NCI-H2107 treated with DMSO at 0.1 percent for 48 hours (cell line): ENCODE measurements at regions not wholly inside any gene's neighbourhood (a gene's known extent, or its start where the extent isn't known, plus 50 kb on each side); places are given as distances from the start of the nearest gene placed in this dataset.

Experiments
- DNase-seq: peaks from one replicate; lab custom pipeline; 2025; ENCODE audit not compliant: unreplicated experiment; lab: John Stamatoyannopoulos, UW

DNA sequence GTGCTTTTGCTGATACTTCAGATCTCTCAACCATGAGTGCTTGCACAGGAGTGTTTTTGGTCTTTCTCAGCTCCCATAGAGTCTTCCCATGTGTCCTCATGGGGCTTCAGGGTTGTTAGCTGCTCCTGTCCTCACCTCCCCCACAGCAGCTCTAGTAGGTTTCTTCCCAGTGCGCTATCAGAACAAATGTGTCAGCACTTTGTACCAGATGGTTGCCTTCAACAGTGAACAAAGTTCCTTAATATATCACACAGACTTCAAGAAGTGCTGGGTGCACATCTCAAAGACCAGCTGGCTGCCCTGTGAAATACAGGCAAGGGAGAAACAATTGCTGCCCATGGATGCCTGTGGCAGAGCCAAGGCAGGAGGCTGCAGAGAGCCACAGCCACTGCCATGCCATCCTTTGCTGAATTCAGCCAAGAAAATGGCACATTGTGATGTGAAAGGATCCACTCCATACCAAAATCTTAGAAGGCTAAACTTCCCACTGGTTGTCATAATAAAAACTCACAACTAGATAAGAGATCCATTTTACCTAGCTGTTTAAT, 471.3 kb downstream of the C6orf118 start:
- DNase-seq, result no peak

DNA sequence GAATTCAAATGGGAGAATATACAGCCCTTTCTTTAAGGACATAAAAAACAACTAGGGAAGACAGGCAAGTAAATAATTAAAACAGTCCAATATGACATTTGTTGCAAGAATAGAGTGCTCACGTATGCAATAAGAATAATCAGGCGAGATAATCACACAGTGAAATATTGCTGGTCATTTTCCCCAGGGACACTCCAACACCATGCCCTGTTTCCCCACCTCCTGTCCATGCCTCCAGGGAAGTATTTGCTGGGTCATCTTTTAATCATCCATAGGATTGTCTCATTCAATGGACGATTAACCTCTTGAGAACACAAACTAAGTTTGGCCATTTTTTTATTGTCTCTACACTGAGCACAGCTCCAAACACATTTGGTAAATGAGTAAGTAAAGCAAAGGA, 472.9 kb downstream of the C6orf118 start:
- DNase-seq, result no peak

DNA sequence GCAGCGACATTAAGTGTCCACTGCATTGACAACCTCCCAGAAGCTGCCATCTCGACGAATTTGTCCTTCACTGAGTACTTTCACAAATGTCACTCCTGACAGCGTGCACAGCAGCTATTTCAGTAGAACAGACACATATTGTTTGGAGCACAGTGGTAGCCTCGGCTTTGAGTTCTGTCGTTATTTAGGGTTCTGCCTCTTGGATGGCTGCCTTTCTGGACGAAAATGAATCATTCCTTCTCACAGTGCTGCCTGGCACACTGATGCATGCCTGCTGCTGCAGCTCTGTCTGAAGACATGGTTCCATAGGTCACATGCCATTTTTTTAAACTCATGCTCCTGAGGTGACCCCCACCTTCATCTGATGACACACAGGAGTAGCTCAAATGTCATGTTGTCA, 477.0 kb downstream of the C6orf118 start:
- DNase-seq, result no peak

DNA sequence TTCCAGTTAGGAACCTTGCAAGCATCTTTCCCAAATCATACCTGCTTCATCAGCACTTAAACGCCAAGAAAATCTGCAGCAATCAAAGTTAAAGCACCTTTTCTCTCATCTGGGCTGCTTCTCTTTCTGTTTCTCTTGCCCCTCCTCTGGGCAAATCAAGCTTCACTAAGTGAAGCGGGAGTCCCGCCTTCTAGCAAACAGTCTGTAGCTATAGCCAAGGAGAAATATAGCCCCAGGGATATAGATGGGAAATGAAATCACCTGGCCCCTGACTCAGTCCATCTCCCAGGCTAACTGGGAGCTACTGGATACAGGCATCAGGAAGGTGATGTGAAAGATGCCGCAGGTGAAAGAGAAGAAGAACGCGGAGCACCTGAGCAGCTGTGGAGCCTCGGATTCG, 481.9 kb downstream of the C6orf118 start:
- peak; percentile 41 for DNase-seq

DNA sequence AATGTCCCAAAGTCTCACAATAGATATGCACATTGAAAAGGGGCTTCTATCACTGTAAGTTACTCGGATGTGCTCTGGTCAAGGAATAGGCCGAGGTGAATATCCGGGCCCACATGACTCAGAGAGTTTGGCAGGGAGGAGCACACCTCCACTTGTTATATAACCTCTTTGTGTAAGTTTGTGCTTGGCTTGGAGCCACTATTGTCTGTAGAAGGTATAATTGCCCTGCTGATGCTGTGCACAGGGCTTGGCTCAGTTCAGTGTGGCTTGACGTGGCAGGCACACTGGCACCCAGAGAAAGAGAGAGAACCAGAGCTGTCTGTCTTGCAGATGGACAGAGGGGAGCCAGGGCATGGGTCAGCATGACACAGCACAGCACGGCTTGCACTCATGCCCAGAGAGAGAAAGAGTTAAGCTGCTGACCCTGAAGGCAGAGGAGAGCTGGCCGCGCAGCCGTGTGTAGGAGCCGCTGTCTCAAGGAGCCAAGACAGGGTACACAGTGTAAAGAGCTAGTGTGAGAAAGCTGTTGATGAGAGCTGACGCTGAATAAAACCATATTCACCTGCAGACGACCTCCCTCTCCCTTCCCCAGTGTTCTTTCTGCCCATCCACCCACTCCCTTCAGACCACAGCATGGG, 482.5 kb downstream of the C6orf118 start:
- DNase-seq, result peak; percentile 14

DNA sequence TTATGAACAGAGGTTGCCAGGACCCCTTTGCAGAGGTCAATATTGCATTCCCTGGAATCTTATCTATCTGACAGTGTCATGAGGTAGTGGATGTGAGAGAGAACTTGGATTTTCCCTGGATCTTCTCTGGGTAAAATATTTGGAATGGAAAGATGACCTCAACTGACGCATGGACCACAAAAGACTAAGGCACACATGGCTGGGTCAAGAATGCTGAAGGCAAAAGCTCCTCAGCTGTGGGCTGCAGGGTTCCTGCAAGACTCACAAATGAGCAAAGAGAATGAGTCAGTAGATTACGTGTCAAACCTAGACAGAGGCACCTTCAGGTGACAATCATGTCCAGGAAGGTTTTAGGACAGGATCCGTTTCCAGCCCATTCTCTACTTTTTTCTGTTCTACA, 484.0 kb downstream of the C6orf118 start:
- DNase-seq, result no peak

DNA sequence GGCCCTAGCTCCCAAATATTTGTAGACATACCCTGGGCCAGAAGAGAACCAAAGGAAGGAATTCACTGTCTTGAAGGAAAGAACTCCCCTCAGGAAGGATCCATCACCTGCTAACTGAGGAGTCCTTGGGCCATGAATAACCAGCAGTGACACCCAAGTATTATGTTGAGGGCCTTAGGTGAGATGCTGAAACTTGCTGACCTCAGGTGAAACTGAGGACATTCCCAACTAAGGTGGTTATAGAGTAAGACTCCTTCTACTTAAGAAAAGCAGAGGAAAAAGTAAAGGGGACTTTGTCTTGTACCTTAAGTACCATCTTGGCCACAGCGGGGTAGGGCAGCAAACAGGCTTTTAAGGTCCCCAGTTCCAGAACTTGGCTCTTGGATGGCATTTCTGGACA, 491.7 kb downstream of the C6orf118 start:
- DNase-seq, result no peak

DNA sequence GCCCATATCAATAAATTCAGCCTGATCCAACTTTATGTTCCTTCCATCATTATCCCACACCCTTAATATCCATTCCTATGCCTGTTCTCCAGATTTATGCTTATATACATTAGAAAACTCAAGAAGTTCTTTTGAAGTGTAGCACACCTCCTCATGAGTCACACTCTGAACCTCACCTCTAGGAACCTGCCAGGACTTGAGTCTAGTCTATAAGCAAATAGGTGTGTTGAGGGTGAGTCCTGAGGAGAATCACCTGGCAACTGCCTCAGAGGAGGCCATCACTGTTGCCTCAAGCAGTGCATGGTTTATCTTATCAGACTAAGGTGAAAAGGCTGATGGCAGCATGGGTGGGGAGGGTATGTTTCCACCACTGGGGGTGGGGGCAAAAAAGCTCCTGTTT, 496.7 kb downstream of the C6orf118 start:
- no peak for DNase-seq

DNA sequence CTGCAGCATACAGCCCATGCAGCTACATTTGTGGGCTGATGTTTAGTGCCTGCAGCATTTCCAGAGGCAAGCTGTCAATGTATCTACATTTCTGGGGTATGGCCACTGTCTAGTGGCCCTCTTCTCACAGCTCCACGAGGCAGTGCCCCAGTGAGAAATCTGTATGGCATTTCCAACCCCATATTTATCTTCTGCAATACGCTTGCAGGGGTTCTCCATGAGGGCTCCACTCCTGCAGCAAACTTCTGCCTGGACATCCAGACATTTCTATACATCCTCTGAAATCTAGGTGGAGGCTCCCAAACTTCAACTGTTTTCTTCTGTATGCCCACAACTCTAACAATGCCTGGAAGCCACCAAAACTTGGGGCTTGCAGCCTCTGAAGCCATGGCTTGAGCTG, 502.3 kb downstream of the C6orf118 start:
- no peak for DNase-seq

DNA sequence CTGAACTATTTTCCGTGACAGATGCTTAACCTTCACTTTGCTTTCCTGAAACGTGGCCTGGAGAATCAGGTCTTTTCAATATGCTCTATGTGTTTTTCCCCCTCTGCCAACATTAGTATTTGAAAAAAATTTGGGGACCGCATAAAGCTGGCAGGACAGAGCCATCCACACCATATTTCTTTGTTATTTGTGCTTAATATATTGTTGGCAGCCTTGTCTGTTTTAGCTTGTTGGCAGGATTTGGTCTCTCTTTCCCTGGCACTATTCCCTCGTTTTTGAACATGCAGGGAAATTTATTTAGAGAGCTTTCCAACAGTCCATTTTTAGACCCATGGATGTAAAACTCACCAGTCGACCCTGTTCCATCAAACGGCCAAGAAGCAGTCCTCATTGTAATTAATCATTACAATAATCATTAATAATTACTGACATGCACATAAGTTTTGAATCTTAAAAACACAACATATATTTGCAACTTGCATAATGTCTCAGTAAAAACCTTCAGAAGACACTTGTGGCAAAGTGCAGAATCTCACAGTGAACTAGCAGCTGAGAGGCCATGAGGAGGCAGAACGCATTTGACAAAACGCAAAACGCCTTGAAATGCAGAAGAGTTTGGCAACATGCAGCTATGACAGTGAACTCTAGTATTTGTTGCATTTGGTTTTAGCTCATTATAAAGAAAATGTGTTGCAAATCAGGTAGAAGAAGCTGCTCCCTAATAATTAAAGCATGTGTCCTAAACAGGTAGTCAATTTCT, 514.2 kb downstream of the C6orf118 start:
- DNase-seq, result no peak

DNA sequence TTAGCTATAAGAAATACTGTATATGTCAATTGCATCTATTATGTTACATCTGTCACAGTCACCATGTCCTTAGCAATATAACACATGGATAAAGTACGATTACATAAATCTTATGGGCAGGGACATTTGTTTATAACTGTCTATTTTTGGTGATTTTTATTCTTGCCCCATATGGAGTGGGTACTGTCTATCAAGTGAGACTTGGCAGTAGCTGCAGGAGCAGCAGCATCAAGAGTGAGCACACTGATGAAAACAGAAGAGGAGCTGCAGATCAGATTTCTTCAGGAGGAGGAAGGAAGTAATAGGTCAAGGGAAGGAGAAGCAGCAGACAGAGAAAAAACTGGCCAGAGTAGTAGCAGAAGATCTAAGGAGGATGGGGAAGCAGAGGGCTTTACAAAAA, 516.7 kb downstream of the C6orf118 start:
- no peak for DNase-seq

DNA sequence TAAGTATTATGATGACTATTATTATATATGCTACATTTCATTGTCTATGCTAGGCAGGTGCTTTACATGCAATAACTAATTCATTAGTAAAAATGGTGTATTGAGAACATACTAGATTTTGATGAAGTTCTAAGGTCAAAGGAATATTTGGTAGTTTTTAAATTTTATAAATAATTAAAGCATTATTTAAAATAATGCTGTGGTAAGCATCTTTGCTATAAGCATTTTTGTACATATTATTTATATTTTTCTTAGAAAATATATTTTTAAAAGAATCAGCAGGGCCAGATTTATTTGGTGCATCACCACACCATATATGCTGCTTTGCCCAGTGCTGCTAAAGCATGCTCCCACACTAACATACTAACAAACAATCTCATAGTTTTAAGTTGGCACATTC, 517.9 kb downstream of the C6orf118 start:
- no peak for DNase-seq

DNA sequence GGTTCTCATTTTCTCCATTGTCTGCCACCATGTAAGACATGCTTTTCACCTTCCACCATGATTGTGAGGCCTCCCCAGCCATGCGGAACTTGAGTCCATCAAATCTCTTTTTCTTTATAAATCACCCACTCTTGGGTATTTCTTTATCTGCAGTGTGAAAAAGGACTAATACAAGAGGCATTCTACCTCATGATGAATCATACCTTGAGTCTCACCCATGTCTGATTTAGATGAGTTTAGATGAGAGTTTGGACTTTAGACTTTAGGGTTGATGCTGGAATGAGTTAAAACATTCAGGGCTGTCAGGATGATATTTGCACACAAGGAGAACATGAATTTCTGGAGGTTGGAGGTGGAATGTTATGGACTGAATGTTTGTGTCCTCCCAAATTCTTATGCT, 545.6 kb downstream of the C6orf118 start:
- DNase-seq, result no peak

DNA sequence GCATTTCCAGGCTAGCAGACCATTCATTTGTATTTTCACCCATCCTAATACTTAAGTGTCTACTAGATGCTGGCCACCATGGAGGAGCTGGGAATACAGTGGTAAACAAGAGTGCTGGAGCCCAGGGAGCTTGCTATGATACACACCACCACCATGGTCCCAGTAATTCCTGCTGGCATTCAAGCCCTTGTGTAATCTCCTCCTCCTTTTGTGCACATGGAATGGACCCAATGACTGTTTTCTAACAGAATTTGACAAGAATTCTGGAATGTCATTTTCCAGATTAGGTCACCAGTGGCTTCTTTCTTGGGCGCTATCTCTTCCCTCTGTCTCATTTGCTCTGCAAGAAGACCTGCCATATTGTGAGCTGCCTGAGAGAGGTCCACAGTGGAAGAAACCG, 552.0 kb downstream of the C6orf118 start:
- no peak for DNase-seq

DNA sequence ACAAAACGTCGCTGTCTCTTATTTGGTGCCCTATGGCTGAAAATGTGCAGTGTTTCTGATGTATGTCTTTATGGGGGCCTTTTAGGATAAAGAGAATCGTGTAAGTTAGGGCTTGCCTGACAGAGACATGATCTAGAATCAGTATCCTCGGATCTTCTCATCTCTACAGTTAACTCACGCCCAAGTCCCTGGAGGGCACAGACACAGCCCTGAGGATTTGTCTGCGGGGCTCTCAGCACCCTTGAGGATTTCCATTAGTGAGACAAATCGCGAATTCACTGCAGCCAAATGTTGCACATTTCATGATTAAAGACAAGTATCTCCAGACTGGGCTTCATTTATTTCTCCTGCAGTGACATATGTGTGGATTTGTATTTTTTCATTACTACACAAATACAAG, 552.7 kb downstream of the C6orf118 start:
- DNase-seq, result no peak

DNA sequence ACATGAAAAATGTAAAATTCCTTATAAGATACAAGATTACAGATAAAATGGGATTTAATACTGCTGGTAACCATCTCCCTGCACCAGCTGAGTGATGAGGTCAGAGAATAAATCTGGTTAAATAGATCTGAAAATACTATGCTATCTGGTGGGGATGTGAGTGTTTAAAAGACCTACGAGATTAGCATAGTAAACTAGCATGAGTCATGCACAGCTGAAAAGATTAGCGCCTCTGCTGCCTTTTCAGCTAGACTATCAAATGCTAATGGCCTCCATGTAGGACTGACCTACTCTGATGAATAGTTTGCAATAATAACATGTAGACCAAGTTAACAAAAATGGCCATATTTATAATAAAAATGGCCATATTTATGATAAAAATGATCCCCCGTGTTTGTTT, 553.3 kb downstream of the C6orf118 start:
- no peak for DNase-seq

DNA sequence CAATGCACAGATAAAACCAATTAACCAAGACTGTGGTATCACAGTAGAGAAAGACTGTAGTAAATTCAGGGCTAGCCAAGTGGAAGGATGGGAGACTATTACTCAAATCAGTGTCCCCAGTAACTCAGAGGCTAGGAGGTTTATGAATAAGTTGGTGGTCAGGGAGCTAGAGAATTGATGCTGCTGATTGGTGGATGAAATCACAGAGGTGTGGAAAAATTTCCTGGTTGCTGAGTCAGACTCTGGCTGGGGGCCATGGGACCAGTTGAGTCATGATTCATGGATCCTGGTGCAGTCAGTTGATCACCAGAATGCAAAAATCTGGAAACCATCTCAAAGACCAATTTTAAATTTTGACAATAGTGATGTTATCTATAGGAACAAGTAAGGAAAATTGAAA, 555.9 kb downstream of the C6orf118 start:
- no peak for DNase-seq

DNA sequence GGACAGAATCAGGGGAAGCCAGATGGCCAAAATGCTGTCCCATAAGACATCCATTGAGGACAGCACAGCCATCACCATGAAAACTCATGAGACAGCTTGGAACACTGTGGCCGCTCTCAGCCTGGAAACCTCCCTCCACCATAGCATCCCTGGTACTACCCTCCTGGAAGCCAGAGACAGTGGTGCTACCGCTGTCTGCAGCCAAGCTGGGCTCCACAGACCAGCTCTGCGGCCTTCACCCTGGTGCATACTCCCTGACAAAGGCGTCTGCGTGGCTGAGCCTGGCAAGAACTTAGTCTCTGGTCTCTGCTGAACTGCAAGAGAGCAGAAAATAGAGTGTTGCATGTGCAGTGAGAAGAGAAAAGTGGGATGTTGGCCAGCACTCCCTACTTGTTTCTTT, 558.0 kb downstream of the C6orf118 start:
- DNase-seq, result no peak

DNA sequence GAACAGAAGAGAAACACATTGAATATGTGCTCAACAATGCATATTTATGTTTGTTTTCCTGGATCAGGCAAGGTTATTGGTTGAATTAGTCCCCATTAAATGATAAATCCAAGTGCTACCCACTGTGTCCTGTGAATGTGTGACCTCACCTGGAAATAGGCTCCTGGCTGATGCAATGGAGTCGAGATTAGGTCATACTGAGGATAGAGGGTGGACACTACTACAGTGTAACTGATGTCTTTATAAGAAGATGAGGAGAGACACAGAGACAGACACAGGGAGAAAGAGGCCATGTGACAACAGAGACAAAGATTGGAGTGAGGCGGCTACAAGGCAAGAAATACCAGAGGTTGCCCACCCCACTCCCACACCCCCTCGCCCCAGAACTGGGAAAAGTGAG, 559.3 kb downstream of the C6orf118 start:
- no peak for DNase-seq

DNA sequence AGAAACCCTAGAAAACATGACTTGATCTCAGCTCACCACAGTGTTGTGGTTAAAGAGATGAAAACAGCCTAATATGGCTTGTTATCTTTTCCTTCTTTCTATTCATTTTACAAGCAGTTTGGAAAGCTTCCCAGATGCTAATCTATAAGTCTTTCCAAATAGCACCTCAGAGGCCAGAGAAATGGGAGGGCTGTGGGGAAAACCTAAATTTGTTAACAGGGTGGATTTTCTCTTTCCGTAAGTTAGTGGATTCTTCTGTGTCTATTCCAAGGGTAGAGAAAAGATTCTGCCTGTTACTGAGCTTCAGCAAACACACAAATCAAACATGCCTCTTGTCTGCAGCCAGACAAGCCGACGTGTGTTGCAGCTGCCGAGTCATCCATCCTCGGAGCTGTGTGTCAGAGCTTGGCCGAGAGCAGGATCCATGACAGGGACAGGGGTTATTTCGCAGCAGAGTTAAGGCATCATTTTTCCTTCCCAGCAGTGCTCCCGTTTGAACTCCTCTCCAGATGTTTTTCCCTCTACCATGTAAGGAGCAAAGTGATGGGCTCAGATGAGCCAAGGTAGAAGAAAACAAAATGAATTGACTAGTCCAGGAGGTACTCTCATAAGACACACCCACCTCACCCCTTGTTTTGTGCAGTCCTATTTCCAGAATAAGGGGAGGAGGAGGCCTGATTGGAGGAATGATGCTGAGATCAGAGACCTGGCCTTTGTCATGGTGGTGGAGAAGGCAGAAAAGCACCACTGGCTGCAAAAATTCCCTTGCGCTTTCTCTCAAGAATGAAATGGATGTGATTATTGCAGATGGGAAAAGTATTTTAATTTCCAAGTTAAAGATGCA, 560.0 kb downstream of the C6orf118 start:
- DNase-seq, result peak; percentile 73

DNA sequence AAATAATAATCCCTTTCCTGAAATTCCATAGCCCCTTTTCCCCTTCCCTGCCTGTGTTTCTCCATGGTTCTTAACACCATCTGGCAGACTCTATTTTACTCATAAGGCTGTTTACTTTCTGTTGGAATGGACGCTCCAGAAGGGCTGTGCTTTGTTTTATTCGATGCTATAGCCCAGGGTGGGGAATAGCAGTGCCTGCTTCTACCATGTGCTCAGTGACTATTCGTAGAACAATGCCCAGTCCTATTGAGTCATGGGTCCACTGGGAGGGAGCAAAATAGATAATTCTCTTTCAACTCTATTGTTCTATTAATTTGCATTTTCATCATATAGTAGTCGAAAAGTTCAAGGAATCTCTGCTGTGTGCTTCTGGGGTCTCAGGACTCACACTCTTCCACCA, 565.1 kb downstream of the C6orf118 start:
- DNase-seq, result no peak

DNA sequence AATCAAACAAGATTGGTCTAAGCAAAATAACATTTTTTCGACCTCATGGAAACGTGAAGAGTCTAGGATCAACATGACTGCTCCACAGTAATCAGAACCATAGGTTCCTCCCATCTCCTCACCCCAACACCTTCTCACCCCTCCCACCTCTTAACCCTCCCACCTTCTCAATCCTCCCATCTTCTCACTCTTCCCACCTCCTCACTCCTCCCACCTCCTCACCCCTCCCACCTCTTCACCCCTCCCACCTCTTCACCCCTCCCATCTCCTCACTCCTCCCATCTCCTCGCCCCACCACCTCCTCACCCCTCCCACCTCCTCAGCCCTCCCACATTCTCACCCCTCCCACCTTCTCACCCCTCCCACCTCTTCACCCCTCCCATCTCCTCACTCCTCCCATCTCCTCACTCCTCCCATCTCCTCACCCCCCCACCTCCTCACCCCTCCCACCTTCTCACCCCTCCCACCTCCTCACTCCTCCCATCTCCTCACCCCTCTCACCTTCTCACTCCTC, 567.4 kb downstream of the C6orf118 start:
- DNase-seq, result no peak
